Stimulated activated naive CD8-positive, alpha-beta T cell treated with anti-CD3 and anti-CD28 coated beads, Interleukin-15, Interleukin-2, amounts not matched to agents 100 ng/mL and 50 ng/mL, for 24 hours (primary cell): ENCODE measurements at regions not wholly inside any gene's neighbourhood (a gene's known extent, or its start where the extent isn't known, plus 50 kb on each side); places are given as distances from the start of the nearest gene placed in this dataset.
"Not testable (repeated sequence)": the region's sequence is repeated elsewhere in the genome, so short reads cannot be mapped to it uniquely, and the experiment has no call there.

Experiments
- H3K27ac Mint-ChIP-seq: one replicate; pipeline ENCODE4 v1.8.0; 2021; ENCODE audit warnings: mild to moderate bottlenecking, mixed read lengths
- H3K27me3 Mint-ChIP-seq: one replicate; pipeline ENCODE4 v1.8.0; 2021; ENCODE audit warnings: mixed read lengths
- H3K36me3 Mint-ChIP-seq: one replicate; pipeline ENCODE4 v1.8.0; 2021; ENCODE audit warnings: low read depth, mixed read lengths
- H3K4me1 Mint-ChIP-seq: one replicate; pipeline ENCODE4 v1.8.0; 2021; ENCODE audit warnings: low read depth, mixed read lengths
- H3K4me3 Mint-ChIP-seq: one replicate; pipeline ENCODE4 v1.8.0; 2021; ENCODE audit warnings: mild to moderate bottlenecking, mixed read lengths
- H3K9me3 Mint-ChIP-seq: one replicate; pipeline ENCODE4 v1.8.0; 2021; ENCODE audit warnings: mixed read lengths

GRCh38 chr5:124913329-124913653 lies 166.9 kb upstream of the ZNF608 start:
- peaks cover 7% of the 10 kb centered on the region for H3K27me3 Mint-ChIP-seq
- peaks cover 7% of the 10 kb centered on the region for H3K4me1 Mint-ChIP-seq
- no peaks in the 10 kb centered on the region for H3K36me3 Mint-ChIP-seq
- H3K9me3 Mint-ChIP-seq, result no peaks in the 10 kb centered on the region
- H3K4me3 Mint-ChIP-seq, result no peak overlapping the region
- no peak overlapping the region for H3K27ac Mint-ChIP-seq

GRCh38 chr5:124916313-124916712 lies 169.9 kb upstream of the ZNF608 start:
- H3K27me3 Mint-ChIP-seq, H3K9me3 Mint-ChIP-seq, H3K4me3 Mint-ChIP-seq, H3K36me3 Mint-ChIP-seq, H3K4me1 Mint-ChIP-seq: not testable (repeated sequence)
- peak overlapping the region; percentile 22 for H3K27ac Mint-ChIP-seq

GRCh38 chr5:124918618-124919017 lies 172.2 kb upstream of the ZNF608 start:
- H3K27me3 Mint-ChIP-seq, result no peaks in the 10 kb centered on the region
- H3K36me3 Mint-ChIP-seq, result no peaks in the 10 kb centered on the region
- no peak overlapping the region for H3K4me3 Mint-ChIP-seq
- no peaks in the 10 kb centered on the region for H3K4me1 Mint-ChIP-seq
- H3K27ac Mint-ChIP-seq, result no peak overlapping the region
- no peaks in the 10 kb centered on the region for H3K9me3 Mint-ChIP-seq

- Mint-ChIP-seq H3K4me1 (no peaks in the 10 kb centered on the region), H3K27ac (no peak overlapping the region), H3K27me3 (no peaks in the 10 kb centered on the region), H3K4me3 (no peak overlapping the region), H3K9me3 (no peaks in the 10 kb centered on the region), H3K36me3 (no peaks in the 10 kb centered on the region)
Measured at GRCh38 chr5:124919076-124919475, 172.6 kb upstream of the ZNF608 start.

GRCh38 chr5:124919747-124920525 lies 173.5 kb upstream of the ZNF608 start:
- Mint-ChIP-seq H3K27me3 (no peaks in the 10 kb centered on the region), H3K9me3 (no peaks in the 10 kb centered on the region), H3K4me3 (no peak overlapping the region), H3K4me1 (no peaks in the 10 kb centered on the region), H3K27ac (no peak overlapping the region), H3K36me3 (no peaks in the 10 kb centered on the region)

GRCh38 chr5:124920909-124921666 lies 174.6 kb upstream of the ZNF608 start:
- Mint-ChIP-seq H3K4me3 (no peak overlapping the region), H3K36me3 (no peaks in the 10 kb centered on the region), H3K9me3 (no peaks in the 10 kb centered on the region), H3K27me3 (no peaks in the 10 kb centered on the region), H3K4me1 (no peaks in the 10 kb centered on the region), H3K27ac (no peak overlapping the region)

GRCh38 chr5:124921694-124922093 lies 175.3 kb upstream of the ZNF608 start:
- no peaks in the 10 kb centered on the region for H3K9me3 Mint-ChIP-seq

GRCh38 chr5:124922255-124922975 lies 176.0 kb upstream of the ZNF608 start:
- H3K9me3 Mint-ChIP-seq, result no peaks in the 10 kb centered on the region
- no peaks in the 10 kb centered on the region for H3K27me3 Mint-ChIP-seq

More at GRCh38 chr5:124921694-124922093, 175.3 kb upstream of the ZNF608 start:
- H3K4me3 Mint-ChIP-seq, result no peak overlapping the region
- H3K36me3 Mint-ChIP-seq, result no peaks in the 10 kb centered on the region
- no peak overlapping the region for H3K27ac Mint-ChIP-seq
- H3K4me1 Mint-ChIP-seq, result no peaks in the 10 kb centered on the region
- no peaks in the 10 kb centered on the region for H3K27me3 Mint-ChIP-seq

GRCh38 chr5:124923131-124923530 lies 176.7 kb upstream of the ZNF608 start:
- Mint-ChIP-seq H3K27me3 (no peaks in the 10 kb centered on the region), H3K36me3 (no peaks in the 10 kb centered on the region), H3K4me1 (no peaks in the 10 kb centered on the region), H3K9me3 (no peaks in the 10 kb centered on the region), H3K27ac (no peak overlapping the region), H3K4me3 (no peak overlapping the region)

More at GRCh38 chr5:124922255-124922975, 176.0 kb upstream of the ZNF608 start:
- H3K4me1 Mint-ChIP-seq, result no peaks in the 10 kb centered on the region
- no peak overlapping the region for H3K4me3 Mint-ChIP-seq
- no peak overlapping the region for H3K27ac Mint-ChIP-seq
- H3K36me3 Mint-ChIP-seq, result no peaks in the 10 kb centered on the region

- no peak overlapping the region for H3K4me3 Mint-ChIP-seq
- no peaks in the 10 kb centered on the region for H3K27me3 Mint-ChIP-seq
- no peaks in the 10 kb centered on the region for H3K4me1 Mint-ChIP-seq
- H3K9me3 Mint-ChIP-seq, result no peaks in the 10 kb centered on the region
- H3K27ac Mint-ChIP-seq, result no peak overlapping the region
- H3K36me3 Mint-ChIP-seq, result no peaks in the 10 kb centered on the region
Measured at GRCh38 chr5:124924729-124925128, 178.3 kb upstream of the ZNF608 start.

- Mint-ChIP-seq H3K27ac (no peak overlapping the region), H3K27me3 (no peaks in the 10 kb centered on the region), H3K36me3 (no peaks in the 10 kb centered on the region), H3K9me3 (no peaks in the 10 kb centered on the region), H3K4me1 (no peaks in the 10 kb centered on the region), H3K4me3 (no peak overlapping the region)
Measured at GRCh38 chr5:124927735-124928134, 181.3 kb upstream of the ZNF608 start.

- H3K4me1 Mint-ChIP-seq, result no peaks in the 10 kb centered on the region
- no peaks in the 10 kb centered on the region for H3K9me3 Mint-ChIP-seq
- no peak overlapping the region for H3K27ac Mint-ChIP-seq
- no peaks in the 10 kb centered on the region for H3K27me3 Mint-ChIP-seq
- H3K4me3 Mint-ChIP-seq, result no peak overlapping the region
- H3K36me3 Mint-ChIP-seq, result no peaks in the 10 kb centered on the region
Measured at GRCh38 chr5:124929000-124929399, 182.6 kb upstream of the ZNF608 start.

- no peaks in the 10 kb centered on the region for H3K36me3 Mint-ChIP-seq
- H3K4me3 Mint-ChIP-seq, result no peak overlapping the region
- no peaks in the 10 kb centered on the region for H3K9me3 Mint-ChIP-seq
- peaks cover 14% of the 10 kb centered on the region for H3K4me1 Mint-ChIP-seq
- no peak overlapping the region for H3K27ac Mint-ChIP-seq
- no peaks in the 10 kb centered on the region for H3K27me3 Mint-ChIP-seq
Measured at GRCh38 chr5:124932791-124933600, 186.6 kb upstream of the ZNF608 start.

GRCh38 chr5:124935065-124935464 lies 188.6 kb upstream of the ZNF608 start:
- H3K27me3 Mint-ChIP-seq, result no peaks in the 10 kb centered on the region
- peak overlapping the region; percentile 45 for H3K27ac Mint-ChIP-seq
- H3K4me1 Mint-ChIP-seq, result peaks cover 14% of the 10 kb centered on the region
- H3K36me3 Mint-ChIP-seq, result peaks cover 5% of the 10 kb centered on the region
- H3K4me3 Mint-ChIP-seq, result peak overlapping the region; percentile 39
- H3K9me3 Mint-ChIP-seq, result peaks cover 5% of the 10 kb centered on the region

- no peak overlapping the region for H3K27ac Mint-ChIP-seq
- peaks cover 14% of the 10 kb centered on the region for H3K4me1 Mint-ChIP-seq
- H3K4me3 Mint-ChIP-seq, result no peak overlapping the region
- peaks cover 10% of the 10 kb centered on the region for H3K9me3 Mint-ChIP-seq
- H3K27me3 Mint-ChIP-seq, result no peaks in the 10 kb centered on the region
- H3K36me3 Mint-ChIP-seq, result peaks cover 5% of the 10 kb centered on the region
Measured at GRCh38 chr5:124936626-124936933, 190.1 kb upstream of the ZNF608 start.
